ENCODE measurements at regions not wholly inside any gene's neighbourhood (a gene's known extent, or its start where the extent isn't known, plus 50 kb on each side); places are given as distances from the start of the nearest gene placed in this dataset.

DNA sequence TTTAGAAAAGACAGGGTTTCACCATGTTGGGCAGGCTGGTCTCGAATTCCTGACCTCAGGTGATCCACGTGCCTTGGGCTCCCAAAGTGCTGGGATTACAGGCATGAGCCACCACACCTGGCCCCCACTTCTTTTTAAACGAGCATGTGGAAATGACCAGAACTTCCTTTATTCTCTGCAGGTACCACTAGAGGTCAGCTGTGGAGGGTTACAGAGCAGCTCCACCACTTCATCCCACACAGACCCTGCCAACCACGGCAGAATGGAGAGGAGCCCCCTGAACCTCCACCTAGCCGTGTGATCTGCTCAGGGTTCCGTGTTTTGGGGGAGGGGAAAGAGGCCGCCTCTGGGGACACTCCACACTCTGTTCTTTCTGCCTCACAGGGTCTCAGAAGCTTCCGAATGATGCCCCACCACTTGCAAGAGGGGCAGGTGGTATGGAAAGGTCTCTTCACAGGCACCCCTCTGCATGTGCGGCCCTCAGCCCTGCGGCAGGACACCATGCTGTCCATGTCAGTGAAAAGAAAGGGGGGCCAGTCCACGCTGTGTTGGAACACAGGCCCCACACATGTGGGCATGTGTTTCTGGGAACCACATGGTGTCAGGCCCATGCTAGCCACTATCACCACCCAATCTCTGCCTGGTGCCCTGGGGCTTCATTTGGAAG, 465.0 kb downstream of the TSHZ3 start:
- Histone ChIP-seq H3K36me3 (no peaks in the 10 kb centered on the region), H4K20me1 (ENCODE audit: low read depth) (no peaks in the 10 kb centered on the region), H3K27ac (no peak overlapping the region), H3K27me3 (no peaks in the 10 kb centered on the region), H3K9me3 (ENCODE audit: low read depth) (no peaks in the 10 kb centered on the region), H3K9ac (no peak overlapping the region), H3K4me3 (no peak overlapping the region), H2AFZ (replicated peaks) (no peak overlapping the region), H3K4me1 (peaks cover 9% of the 10 kb centered on the region), H3K79me2 (ENCODE audit: low read depth) (no peaks in the 10 kb centered on the region), H3K4me2 (no peak overlapping the region), H3F3A (ENCODE audit: low read depth) (peaks cover 5% of the 10 kb centered on the region)
- no peaks in the 10 kb centered on the region for H3K9me3 Mint-ChIP-seq
- H3K4me1 Mint-ChIP-seq = peaks cover 3% of the 10 kb centered on the region
- H3K4me3 Mint-ChIP-seq = no peak overlapping the region
- H3K27ac Mint-ChIP-seq = no peak overlapping the region
- DNase-seq (ENCODE audit: low spot score) = no peak
- no peak for TF ChIP-seq EZH2phosphoT487 (IDR thresholded peaks at IDR 0.05)
- no peak for TF ChIP-seq EZH2 (IDR thresholded peaks at IDR 0.05)
- TF ChIP-seq, protein P1, sequence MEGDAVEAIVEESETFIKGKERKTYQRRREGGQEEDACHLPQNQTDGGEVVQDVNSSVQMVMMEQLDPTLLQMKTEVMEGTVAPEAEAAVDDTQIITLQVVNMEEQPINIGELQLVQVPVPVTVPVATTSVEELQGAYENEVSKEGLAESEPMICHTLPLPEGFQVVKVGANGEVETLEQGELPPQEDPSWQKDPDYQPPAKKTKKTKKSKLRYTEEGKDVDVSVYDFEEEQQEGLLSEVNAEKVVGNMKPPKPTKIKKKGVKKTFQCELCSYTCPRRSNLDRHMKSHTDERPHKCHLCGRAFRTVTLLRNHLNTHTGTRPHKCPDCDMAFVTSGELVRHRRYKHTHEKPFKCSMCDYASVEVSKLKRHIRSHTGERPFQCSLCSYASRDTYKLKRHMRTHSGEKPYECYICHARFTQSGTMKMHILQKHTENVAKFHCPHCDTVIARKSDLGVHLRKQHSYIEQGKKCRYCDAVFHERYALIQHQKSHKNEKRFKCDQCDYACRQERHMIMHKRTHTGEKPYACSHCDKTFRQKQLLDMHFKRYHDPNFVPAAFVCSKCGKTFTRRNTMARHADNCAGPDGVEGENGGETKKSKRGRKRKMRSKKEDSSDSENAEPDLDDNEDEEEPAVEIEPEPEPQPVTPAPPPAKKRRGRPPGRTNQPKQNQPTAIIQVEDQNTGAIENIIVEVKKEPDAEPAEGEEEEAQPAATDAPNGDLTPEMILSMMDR (IDR thresholded peaks at IDR 0.05) = no peak
- no peaks in the 10 kb centered on the region for H3K27me3 Mint-ChIP-seq (ENCODE audit: insufficient read depth, low read depth)
- no peaks in the 10 kb centered on the region for H3K36me3 Mint-ChIP-seq

DNA sequence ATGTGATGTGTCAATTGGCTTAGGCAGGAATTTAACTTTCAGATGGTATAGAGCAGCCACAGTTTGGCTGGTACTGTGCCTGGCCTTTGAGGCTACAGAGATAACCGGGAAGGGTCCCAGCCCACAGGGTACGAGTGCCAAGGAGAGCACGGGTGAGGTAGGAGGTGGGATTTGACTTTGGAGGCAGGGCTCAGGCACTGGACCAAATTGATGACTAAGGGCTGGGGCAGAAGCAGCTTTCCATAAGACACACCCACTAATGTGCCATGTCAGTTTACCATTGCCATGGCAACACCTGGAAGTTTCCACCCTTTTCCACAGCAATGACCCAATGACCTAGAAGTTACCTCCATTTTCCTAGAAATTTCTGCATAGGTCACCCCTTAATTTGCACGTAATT, 466.2 kb downstream of the TSHZ3 start:
- H3F3A ChIP-seq (ENCODE audit: low read depth) = peaks cover 5% of the 10 kb centered on the region
- H3K9me3 Mint-ChIP-seq = no peaks in the 10 kb centered on the region
- no peaks in the 10 kb centered on the region for H3K27me3 Mint-ChIP-seq (ENCODE audit: insufficient read depth, low read depth)
- peaks cover 9% of the 10 kb centered on the region for H3K4me1 ChIP-seq
- no peaks in the 10 kb centered on the region for H4K20me1 ChIP-seq (ENCODE audit: low read depth)
- H3K79me2 ChIP-seq (ENCODE audit: low read depth) = no peaks in the 10 kb centered on the region
- H3K4me1 Mint-ChIP-seq = peaks cover 3% of the 10 kb centered on the region
- no peaks in the 10 kb centered on the region for H3K27me3 ChIP-seq
- H3K36me3 Mint-ChIP-seq = no peaks in the 10 kb centered on the region
- no peak overlapping the region for H3K4me3 Mint-ChIP-seq
- H2AFZ ChIP-seq (replicated peaks) = no peak overlapping the region
- no peak for TF ChIP-seq EZH2phosphoT487 (IDR thresholded peaks at IDR 0.05)
- no peak for TF ChIP-seq EZH2 (IDR thresholded peaks at IDR 0.05)
- TF ChIP-seq, protein P1 (IDR thresholded peaks at IDR 0.05) = no peak
- no peak overlapping the region for H3K4me3 ChIP-seq
- no peak overlapping the region for H3K27ac Mint-ChIP-seq
- H3K4me2 ChIP-seq = no peak overlapping the region
- no peaks in the 10 kb centered on the region for H3K9me3 ChIP-seq (ENCODE audit: low read depth)
- H3K9ac ChIP-seq = no peak overlapping the region
- no peaks in the 10 kb centered on the region for H3K36me3 ChIP-seq
- H3K27ac ChIP-seq = peak overlapping the region; percentile 41
- no peak for DNase-seq (ENCODE audit: low spot score)

DNA sequence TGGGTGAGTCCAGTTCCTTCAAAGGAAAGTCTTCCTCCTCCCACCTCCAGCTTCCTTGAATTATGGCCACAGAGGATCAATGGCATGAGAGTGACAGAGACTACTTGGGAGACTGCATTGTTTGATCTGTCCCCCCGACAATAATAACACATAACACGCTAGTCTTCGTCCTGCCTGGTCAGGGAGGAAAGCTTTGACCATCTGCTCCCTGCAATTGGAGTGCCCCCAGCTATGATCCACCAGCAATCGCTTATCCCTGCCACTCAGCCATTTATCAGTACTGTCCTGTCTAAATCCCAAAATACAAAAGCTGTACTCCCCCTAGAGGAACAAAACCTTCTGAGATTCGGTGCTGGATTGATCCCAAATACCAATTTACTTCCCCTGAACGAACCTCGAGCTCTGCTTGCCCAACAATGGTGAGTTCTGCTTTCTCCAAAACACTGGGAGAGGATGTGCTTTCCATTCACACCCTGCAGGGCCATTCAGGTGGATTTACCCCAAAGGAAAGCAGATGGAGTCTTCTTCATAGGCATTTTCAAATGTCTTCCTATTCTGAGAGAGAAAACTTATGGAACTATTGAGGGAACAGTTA, 466.7 kb downstream of the TSHZ3 start:
- no peaks in the 10 kb centered on the region for H3K9me3 Mint-ChIP-seq
- peaks cover 9% of the 10 kb centered on the region for H3K4me1 ChIP-seq
- H3K4me1 Mint-ChIP-seq = peaks cover 3% of the 10 kb centered on the region
- H3K27ac Mint-ChIP-seq = no peak overlapping the region
- H3F3A ChIP-seq (ENCODE audit: low read depth) = peaks cover 5% of the 10 kb centered on the region
- peak; percentile 31 for DNase-seq (ENCODE audit: low spot score)
- H3K4me2 ChIP-seq = no peak overlapping the region
- no peaks in the 10 kb centered on the region for H3K27me3 ChIP-seq
- TF ChIP-seq EZH2 (IDR thresholded peaks at IDR 0.05) = no peak
- TF ChIP-seq, protein P1 (IDR thresholded peaks at IDR 0.05) = peak; percentile 22
- H3K4me3 Mint-ChIP-seq = no peak overlapping the region
- no peaks in the 10 kb centered on the region for H3K27me3 Mint-ChIP-seq (ENCODE audit: insufficient read depth, low read depth)
- H4K20me1 ChIP-seq (ENCODE audit: low read depth) = no peaks in the 10 kb centered on the region
- no peaks in the 10 kb centered on the region for H3K36me3 ChIP-seq
- H3K36me3 Mint-ChIP-seq = no peaks in the 10 kb centered on the region
- H3K4me3 ChIP-seq = no peak overlapping the region
- peak overlapping the region; percentile 41 for H3K27ac ChIP-seq
- H3K9ac ChIP-seq = no peak overlapping the region
- H3K79me2 ChIP-seq (ENCODE audit: low read depth) = no peaks in the 10 kb centered on the region
- H3K9me3 ChIP-seq (ENCODE audit: low read depth) = no peaks in the 10 kb centered on the region
- H2AFZ ChIP-seq (replicated peaks) = no peak overlapping the region

Data from neural progenitor cell (in vitro differentiated cells).